HG02678 (cell line): ENCODE measurements at regions not wholly inside any gene's neighbourhood (a gene's known extent, or its start where the extent isn't known, plus 50 kb on each side); places are given as distances from the start of the nearest gene placed in this dataset.

Experiments
- ATAC-seq: cut with Tn5 transposase; IDR thresholded peaks from one replicate; pipeline ENCODE4 v1.9.1; 2021; ENCODE audit warnings: mild to moderate bottlenecking, moderate library complexity; ENCODE audit not compliant: unreplicated experiment

GRCh38 chr22:48646216-48646925, 1181.3 kb downstream of the BRD1 start:
- ATAC-seq, result no peak

- ATAC-seq, result no peak
These were observed 1181.9 kb downstream of the BRD1 start for GRCh38 chr22:48645766-48646165.

GRCh38 chr22:48644997-48645396, 1182.7 kb downstream of the BRD1 start:
- ATAC-seq, result no peak

DNA sequence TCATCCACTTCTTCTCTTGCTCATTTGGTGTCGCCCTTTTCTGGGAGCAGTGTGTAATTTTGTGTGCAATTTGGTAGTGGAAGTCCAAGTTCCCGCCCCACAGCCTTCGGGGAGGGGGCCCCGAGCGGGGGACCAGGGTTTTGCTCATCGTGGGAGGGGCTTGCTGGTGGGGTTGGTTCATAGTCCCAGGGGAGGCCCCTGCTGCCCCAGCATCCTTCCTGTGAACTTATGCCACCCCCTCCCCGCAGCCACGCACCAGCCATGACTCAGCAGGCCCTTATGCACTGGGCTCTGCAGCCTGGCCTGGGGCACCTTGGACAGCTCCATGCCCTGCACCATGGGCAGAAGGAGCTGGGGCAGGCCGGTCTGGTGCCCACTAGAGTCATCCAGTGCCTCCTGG, 1183.6 kb downstream of the BRD1 start:
- ATAC-seq, result no peak

GRCh38 chr22:48643066-48643731, 1184.5 kb downstream of the BRD1 start:
- ATAC-seq, result no peak

DNA sequence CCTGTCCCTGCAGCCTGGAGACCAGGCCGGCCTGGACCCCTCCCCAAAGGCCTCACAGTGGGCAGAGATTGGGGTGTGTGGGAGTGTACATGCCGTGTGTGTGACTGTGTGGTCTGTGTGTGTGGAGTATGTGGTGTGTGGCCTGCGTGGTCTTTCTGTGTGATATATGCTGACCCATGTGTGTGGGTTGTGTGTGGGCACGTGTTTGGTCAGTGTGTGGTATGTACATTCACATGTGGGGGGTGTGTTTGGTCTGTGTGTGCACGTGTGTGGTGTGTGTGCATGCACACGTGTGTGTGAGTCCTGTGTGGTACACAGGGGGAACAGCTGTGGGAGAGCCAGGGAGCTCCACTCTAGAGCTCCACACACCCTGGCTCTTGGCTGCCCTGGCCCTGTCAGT, 1185.1 kb downstream of the BRD1 start:
- no peak for ATAC-seq

DNA sequence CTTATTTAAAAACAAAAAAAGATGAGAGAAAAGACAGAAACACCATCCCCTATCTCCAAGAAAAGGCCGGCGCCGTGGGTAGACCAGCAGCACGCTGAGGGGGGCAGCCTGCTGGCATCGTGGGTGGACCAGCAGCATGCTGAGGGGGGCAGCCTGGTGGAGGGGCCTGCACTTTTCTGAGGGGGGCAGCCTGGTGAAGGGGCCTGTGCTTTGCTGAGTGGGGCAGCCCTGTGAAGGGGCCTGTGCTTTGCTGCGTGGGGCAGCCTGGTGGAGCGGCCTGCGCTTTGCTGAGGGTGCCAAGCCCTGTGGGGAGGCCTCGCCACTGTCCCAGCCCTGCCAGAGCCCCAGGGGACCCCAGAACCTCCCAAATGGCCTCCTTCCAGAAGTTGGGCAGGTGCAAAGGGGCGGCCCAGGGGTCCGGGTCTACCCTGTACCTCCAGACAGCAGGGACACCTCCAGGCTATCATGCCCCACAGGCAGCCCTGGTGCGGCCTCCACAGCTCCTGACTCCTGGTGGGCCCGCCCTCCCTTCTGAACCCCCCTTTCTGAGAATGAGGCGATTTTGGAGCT, 1185.7 kb downstream of the BRD1 start:
- ATAC-seq, result no peak

DNA sequence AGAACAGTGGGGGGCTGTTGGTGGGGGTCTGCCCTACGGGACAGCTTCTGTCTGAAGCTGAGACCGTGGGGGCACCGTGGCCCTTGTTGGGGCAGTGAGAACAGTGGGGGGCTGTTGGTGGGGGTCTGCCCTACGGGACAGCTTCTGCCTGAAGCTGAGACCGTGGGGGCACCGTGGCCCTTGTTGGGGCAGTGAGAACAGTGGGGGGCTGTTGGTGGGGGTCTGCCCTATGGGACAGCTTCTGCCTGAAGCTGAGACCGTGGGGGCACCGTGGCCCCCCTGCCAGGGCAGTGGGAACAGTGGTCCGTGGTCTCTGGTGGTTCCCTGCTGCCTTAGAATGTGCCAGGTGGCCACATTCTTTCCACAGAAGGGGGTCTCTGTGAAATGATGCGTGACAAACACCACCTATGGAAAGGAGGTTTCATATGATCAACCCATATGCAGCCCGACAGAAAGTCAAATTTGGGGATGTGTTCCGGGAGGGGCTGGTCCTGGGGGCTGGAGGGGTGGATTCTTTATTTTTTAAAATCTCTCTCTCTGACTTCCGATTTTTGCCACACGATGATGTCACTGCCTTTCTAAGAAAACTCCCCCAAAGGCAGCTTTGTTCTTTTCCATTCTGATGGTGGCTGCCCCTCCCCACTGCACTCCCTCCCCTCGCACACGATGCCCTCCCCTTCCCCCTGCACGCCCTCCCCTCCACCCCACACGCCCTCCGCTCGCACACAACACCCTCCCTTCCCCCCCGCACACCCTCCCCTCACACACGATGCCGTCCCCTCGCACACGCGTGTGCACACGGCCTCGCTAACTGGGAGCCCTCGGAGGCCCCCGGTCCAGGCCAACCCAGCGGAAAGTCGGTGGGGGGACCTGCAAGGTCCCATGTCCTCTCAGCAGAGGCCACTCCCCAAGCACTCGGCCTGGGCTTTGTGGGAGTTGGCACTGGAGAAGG, 1186.5 kb downstream of the BRD1 start:
- ATAC-seq, result no peak

DNA sequence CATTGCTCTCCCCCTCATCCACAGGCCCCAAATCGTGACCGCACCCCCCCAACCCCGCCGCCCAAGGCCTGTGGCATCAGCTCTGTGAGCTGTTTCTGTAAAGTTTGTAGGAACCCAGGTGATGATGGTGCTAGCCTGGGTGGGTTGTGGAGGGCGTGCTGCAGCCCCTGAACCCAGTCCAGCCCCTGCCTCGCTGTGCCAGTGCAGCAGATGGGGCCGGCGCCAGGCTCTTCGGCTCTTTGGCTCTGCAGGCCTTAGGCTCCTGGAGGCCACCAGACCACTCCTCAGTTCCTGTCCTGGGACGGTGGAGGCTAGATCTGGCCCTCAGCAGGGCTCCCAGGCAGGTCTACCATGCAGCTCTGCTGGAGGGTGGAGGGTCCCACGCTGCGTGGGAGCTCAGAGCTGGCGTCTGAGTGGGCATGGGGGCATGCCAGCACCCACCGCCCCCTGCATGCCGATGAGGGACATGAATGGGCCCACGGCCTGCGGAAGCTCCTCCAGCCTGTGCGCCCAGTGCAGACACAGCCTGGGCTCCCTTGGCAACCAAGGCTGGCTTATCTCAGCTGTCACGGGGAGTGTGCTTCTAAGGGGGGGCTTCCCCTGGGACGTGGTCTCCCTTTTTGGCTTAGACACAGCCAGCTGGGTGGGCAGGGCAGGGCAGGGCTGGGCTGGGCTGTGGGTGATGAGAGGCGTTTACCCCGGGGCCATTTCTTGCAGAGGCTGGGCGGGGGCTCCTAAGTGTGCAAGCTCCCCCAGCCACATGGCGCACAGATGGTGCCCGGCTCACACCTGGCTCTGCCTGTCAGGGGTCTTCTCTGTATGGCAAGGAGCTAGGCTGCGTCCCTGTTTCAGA, 1187.6 kb downstream of the BRD1 start:
- no peak for ATAC-seq

DNA sequence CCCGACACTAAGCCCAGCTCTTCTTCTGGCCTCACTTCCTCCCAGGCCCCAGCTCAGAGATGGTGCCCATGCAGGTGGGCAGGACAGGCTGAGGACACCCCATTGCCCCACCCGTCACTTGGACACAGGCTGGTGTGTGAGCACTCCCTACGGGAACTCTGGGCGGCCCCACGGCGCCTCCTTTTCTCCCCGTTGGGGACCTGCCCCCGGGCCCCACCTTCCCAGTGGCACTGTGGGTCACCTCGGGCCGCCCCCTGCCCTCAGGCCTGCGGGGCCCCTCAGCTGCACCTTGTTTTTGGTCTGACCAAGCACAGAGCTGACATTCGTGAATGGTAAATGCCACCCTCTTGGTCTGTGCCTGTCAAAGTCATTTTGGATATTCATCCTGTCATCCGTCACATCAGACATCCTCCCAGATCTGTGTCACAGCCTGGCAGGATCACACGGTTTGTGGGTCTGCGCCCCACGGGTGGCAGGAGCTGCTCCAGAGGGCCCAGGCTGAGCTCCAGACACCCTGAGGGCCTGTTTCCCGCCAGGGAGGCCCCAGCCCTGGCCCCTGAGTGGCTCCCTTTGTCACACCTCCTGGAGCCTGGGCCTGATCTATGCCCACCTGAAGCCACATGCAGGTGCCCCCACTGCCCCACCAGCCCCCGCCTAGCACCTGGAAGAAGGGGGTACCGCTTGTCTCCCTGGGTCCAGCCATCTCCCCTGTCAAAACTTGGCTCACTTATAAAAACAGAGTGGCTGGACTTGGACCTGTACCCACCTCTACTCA, 1188.5 kb downstream of the BRD1 start:
- ATAC-seq, result no peak

- ATAC-seq, result no peak
These were observed 1190.4 kb downstream of the BRD1 start for GRCh38 chr22:48637231-48637630.

- no peak for ATAC-seq
These were observed 1190.9 kb downstream of the BRD1 start for GRCh38 chr22:48636746-48637145.

DNA sequence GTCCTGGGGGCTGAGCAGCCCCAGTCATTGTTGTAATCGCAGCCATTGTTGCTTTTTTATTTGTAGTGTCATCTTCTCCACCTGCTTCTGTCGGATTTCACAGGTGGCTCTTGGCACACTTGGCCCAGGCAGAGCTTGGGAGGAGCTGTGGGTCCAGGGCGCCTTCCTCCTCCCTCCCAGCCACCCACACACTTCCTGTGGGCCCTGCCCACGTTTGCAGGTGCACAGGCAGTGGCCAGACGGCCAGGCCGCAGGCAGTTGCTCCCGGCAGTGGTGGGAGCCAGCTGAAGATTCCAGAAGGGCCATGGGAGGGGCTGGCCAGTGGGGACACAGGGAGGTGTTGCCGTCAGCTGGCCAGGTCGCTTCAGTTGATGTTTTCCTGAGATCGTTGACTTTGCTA, 1191.9 kb downstream of the BRD1 start:
- ATAC-seq, result no peak

- no peak for ATAC-seq
These were observed 1192.6 kb downstream of the BRD1 start for GRCh38 chr22:48635031-48635430.

- no peak for ATAC-seq
These were observed 1193.5 kb downstream of the BRD1 start for GRCh38 chr22:48633996-48634836.

DNA sequence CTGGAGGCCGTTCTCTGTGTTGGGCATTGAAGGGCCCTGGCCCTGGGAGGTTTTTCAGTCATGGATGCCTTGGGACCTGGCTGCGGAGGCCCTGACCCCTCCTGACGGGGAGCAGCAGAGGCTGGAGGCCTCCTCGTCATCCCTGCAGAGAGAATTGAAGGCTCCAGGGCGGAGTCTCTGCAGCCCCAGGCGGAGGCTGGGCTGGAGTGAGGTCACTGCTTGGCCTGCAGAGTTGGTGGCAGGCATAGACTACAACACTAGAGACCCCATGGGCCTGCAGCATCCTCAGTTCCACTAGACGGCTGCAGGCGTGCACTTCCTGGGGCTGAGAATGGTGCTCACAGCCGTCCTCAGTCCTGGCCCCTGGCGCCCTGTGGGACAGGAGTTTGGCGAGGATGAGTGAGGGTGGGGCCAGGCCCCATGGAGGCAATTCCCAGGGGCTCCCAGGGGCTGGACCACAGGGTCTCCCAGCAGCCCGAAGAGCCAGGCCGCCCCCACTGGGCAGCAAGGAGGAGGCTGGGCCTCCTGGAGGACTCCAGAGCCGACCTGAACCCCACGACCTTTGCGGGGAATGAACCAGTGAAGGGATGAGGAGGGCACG, 1194.9 kb downstream of the BRD1 start:
- no peak for ATAC-seq

- ATAC-seq, result no peak
These were observed 1196.3 kb downstream of the BRD1 start for GRCh38 chr22:48631288-48631863.

DNA sequence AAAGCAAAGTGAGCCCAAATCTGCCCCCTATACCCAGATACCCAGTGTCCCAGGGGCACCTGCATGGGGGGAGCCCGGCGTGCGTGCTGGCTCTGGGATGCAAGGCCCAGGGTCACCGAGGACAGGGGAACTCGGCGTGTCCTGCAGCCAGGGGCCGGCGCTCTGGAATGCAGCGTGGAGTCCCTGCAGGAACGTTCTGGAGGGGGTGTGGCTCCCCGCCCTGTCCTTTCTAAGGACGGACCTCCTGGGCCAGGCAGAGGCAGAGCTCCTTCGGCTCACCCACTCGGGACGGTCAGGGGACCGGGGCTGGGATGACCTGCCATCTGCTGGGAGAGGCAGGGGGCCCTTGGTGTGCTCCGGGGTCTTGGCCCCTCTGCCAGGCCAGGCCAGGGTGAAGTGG, 1196.8 kb downstream of the BRD1 start:
- ATAC-seq, result no peak
